PC-9 (cell line): ENCODE measurements at regions not wholly inside any gene's neighbourhood (a gene's known extent, or its start where the extent isn't known, plus 50 kb on each side); places are given as distances from the start of the nearest gene placed in this dataset.

Source experiments
- BruUV-seq: library from RNA; stranded (reverse); fragments of 400-500 nt; replicated peaks from 2 replicates; lab custom pipeline; 2021; lab: Mats Ljungman, UMichigan
- CTCF ChIA-PET: fragments of 300-600 bp; sonication (Branson Sonifier 250); formaldehyde crosslinking; loops from one replicate; lab custom pipeline; 2022; ENCODE audit warnings: antibody characterized with exemption; lab: Charles Lee
- POLR2A ChIA-PET: fragments of 300-600 bp; sonication (Branson Sonifier 250); formaldehyde crosslinking; loops from one replicate; lab custom pipeline; 2022; ENCODE audit warnings: antibody characterized with exemption; ENCODE audit not compliant: unreplicated experiment; lab: Charles Lee
- DNase-seq, 2 experiments: peaks; one replicate each; pipeline versions ENCODE4 v3.0.0 to v3.0.0-alpha.2; 2015 to 2022; ENCODE audit warnings: mixed read lengths in 1 of 2
- H2AFZ ChIP-seq: fragments of 200-600 bp; sonication (generic); 2 replicates; pipeline ENCODE4 v1.8.1; 2017; ENCODE audit warnings: antibody characterized with exemption
- H3F3A ChIP-seq: fragments of 200-600 bp; sonication (generic); 2 replicates; pipeline ENCODE4 v1.8.1; 2017; ENCODE audit warnings: antibody characterized with exemption, mild to moderate bottlenecking, low read depth; ENCODE audit not compliant: insufficient read depth
- H3K27ac ChIP-seq: fragments of 200-600 bp; sonication (generic); 2 replicates; pipeline ENCODE4 v1.6.1; 2016; ENCODE audit warnings: mixed run types
- H3K27me3 ChIP-seq: fragments of 200-600 bp; sonication (generic); 2 replicates; pipeline ENCODE4 v1.6.1; 2016; ENCODE audit warnings: low read depth, mixed run types; ENCODE audit not compliant: insufficient read depth
- H3K36me3 ChIP-seq: fragments of 200-600 bp; sonication (generic); 2 replicates; pipeline ENCODE4 v1.6.1; 2016; ENCODE audit warnings: low read depth, mixed run types
- H3K4me1 ChIP-seq: fragments of 200-600 bp; sonication (generic); replicated peaks from 2 replicates; pipeline ENCODE4 v1.6.1; 2016; ENCODE audit warnings: mixed run types; ENCODE audit not compliant: insufficient read depth
- H3K4me2 ChIP-seq: fragments of 200-600 bp; sonication (generic); 2 replicates; pipeline ENCODE4 v1.6.1; 2017; ENCODE audit warnings: mixed run types
- H3K4me3 ChIP-seq: fragments of 200-600 bp; sonication (generic); 2 replicates; pipeline ENCODE4 v1.6.1; 2016; ENCODE audit warnings: mixed run types
- H3K79me2 ChIP-seq: fragments of 200-600 bp; sonication (generic); 2 replicates; pipeline ENCODE4 v1.6.1; 2017; ENCODE audit warnings: low read depth, mixed run types
- H3K9me2 ChIP-seq: fragments of 200-600 bp; sonication (generic); 2 replicates; pipeline ENCODE4 v1.8.1; 2017; ENCODE audit warnings: mild to moderate bottlenecking; ENCODE audit not compliant: insufficient read depth
- H3K9me3 ChIP-seq: fragments of 200-600 bp; sonication (generic); 2 replicates; pipeline ENCODE4 v1.8.1; 2016; ENCODE audit warnings: low read depth; ENCODE audit not compliant: insufficient read depth
- H4K20me1 ChIP-seq: fragments of 200-600 bp; sonication (generic); 2 replicates; pipeline ENCODE4 v1.8.1; 2017; ENCODE audit not compliant: insufficient read depth
- CTCF ChIP-seq: fragments of 200-600 bp; sonication (generic); conservative IDR thresholded peaks from 2 replicates; pipeline ENCODE4 v1.6.1; 2017; ENCODE audit warnings: mixed run types, antibody characterized with exemption, mild to moderate bottlenecking, moderate library complexity
- EZH2 ChIP-seq: fragments of 200-600 bp; sonication (generic); IDR thresholded peaks from 2 replicates; pipeline ENCODE4 v1.8.0; 2017; ENCODE audit warnings: antibody characterized with exemption, low read depth
- intact Hi-C: fragments of 100-400 bp; cut with micrococcal nuclease; formaldehyde crosslinking; loops from one replicate; pipeline ENCODE4 v1.10.0; 2022; ENCODE audit not compliant: unreplicated experiment

- Histone ChIP-seq H3K4me1 (no peaks in the 10 kb centered on the region), H3K9me3 (no peaks in the 10 kb centered on the region), H3K4me3 (no peak overlapping the region), H4K20me1 (no peaks in the 10 kb centered on the region), H2AFZ (no peak overlapping the region), H3K27me3 (no peaks in the 10 kb centered on the region), H3K4me2 (no peak overlapping the region), H3K9me2 (no peaks in the 10 kb centered on the region; the same call in 1 of the 2 replicates), H3K27ac (no peak overlapping the region), H3F3A (no peaks in the 10 kb centered on the region), H3K36me3 (no peaks in the 10 kb centered on the region), H3K79me2 (no peaks in the 10 kb centered on the region)
- CTCF ChIA-PET, result no interaction called here
- intact Hi-C loops, result no loop called here
- no peak for DNase-seq
- POLR2A ChIA-PET, result no interaction called here
- no TSS peak for BruUV-seq
- TF ChIP-seq CTCF (no peak), EZH2 (no peak)
Measured at GRCh38 chr5:128645581-128645980, 107.5 kb upstream of the FBN2 start.

GRCh38 chr5:128646176-128646575, 108.1 kb upstream of the FBN2 start:
- no peaks in the 10 kb centered on the region for H3K36me3 ChIP-seq
- H2AFZ ChIP-seq, result no peak overlapping the region
- H3K4me1 ChIP-seq, result no peaks in the 10 kb centered on the region
- ChIA-PET CTCF (no interaction called here), POLR2A (no interaction called here)
- intact Hi-C loops, result no loop called here
- DNase-seq, result no peak
- BruUV-seq, result no TSS peak
- H3K27me3 ChIP-seq, result no peaks in the 10 kb centered on the region
- H3K27ac ChIP-seq, result no peak overlapping the region
- no peaks in the 10 kb centered on the region; the same call in 1 of the 2 replicates for H3K9me2 ChIP-seq
- H3K4me2 ChIP-seq, result no peak overlapping the region
- no peaks in the 10 kb centered on the region for H3F3A ChIP-seq
- H3K4me3 ChIP-seq, result no peak overlapping the region
- H3K9me3 ChIP-seq, result no peaks in the 10 kb centered on the region
- no peaks in the 10 kb centered on the region for H4K20me1 ChIP-seq
- H3K79me2 ChIP-seq, result no peaks in the 10 kb centered on the region
- no peak for TF ChIP-seq EZH2

GRCh38 chr5:128649192-128649591, 111.1 kb upstream of the FBN2 start:
- H3K9me3 ChIP-seq, result no peaks in the 10 kb centered on the region; the same call in 1 of the 2 replicates
- H3K27me3 ChIP-seq, result no peaks in the 10 kb centered on the region
- H3K79me2 ChIP-seq, result no peaks in the 10 kb centered on the region
- POLR2A ChIA-PET, result interaction anchor here (0.6 kb wide), 1 partner anchor 672 kb away, joined by 8 read pairs; no protein-coding TSS in a partner anchor
- intact Hi-C loops, result no loop called here
- DNase-seq, result no peak
- H3K36me3 ChIP-seq, result no peaks in the 10 kb centered on the region
- H3F3A ChIP-seq, result no peaks in the 10 kb centered on the region
- TF ChIP-seq EZH2, result no peak
- TF ChIP-seq CTCF, result no peak
- H4K20me1 ChIP-seq, result no peaks in the 10 kb centered on the region
- H3K9me2 ChIP-seq, result no peaks in the 10 kb centered on the region; the same call in 1 of the 2 replicates
- no peak overlapping the region for H3K4me2 ChIP-seq
- no peak overlapping the region for H3K4me3 ChIP-seq
- no peak overlapping the region for H3K27ac ChIP-seq
- no TSS peak for BruUV-seq
- CTCF ChIA-PET, result no interaction called here
- no peaks in the 10 kb centered on the region for H3K4me1 ChIP-seq
- no peak overlapping the region for H2AFZ ChIP-seq

GRCh38 chr5:128662997-128663396, 125.0 kb upstream of the FBN2 start:
- Histone ChIP-seq H2AFZ (no peak overlapping the region), H3K36me3 (no peaks in the 10 kb centered on the region), H4K20me1 (no peaks in the 10 kb centered on the region), H3K4me1 (no peaks in the 10 kb centered on the region), H3K9me2 (no peaks in the 10 kb centered on the region), H3K9me3 (no peaks in the 10 kb centered on the region), H3K4me3 (no peak overlapping the region), H3K27ac (no peak overlapping the region), H3K79me2 (no peaks in the 10 kb centered on the region), H3F3A (no peaks in the 10 kb centered on the region), H3K27me3 (no peaks in the 10 kb centered on the region), H3K4me2 (no peak overlapping the region)
- DNase-seq, result no peak
- BruUV-seq, result no TSS peak
- intact Hi-C loops, result no loop called here
- ChIA-PET POLR2A (no interaction called here), CTCF (no interaction called here)
- TF ChIP-seq EZH2 (no peak), CTCF (no peak)
